H1 (cell line): ENCODE measurements at regions not wholly inside any gene's neighbourhood (a gene's known extent, or its start where the extent isn't known, plus 50 kb on each side); places are given as distances from the start of the nearest gene placed in this dataset.

Experiments
- CBX8 ChIP-seq: fragments of 300-800, 300-1000 bp; sonication (generic); IDR thresholded peaks from 2 replicates; pipeline ENCODE4 v1.7.1; 2016; ENCODE audit warnings: low read depth, low read length, borderline replicate concordance
- CHD1 ChIP-seq: IDR thresholded peaks from 2 replicates; pipeline ENCODE4 v1.6.1; 2012; ENCODE audit warnings: low read depth, low read length, improper control_type of control experiment
- POU5F1 ChIP-seq: IDR thresholded peaks from 2 replicates; pipeline ENCODE4 v1.6.1; 2011; ENCODE audit warnings: low read depth, mild to moderate bottlenecking, low read length, moderate library complexity
- RBBP5 ChIP-seq: IDR thresholded peaks from 2 replicates; pipeline ENCODE4 v1.7.1; 2012; ENCODE audit warnings: low read depth, mild to moderate bottlenecking, inconsistent platforms, low read length, moderate library complexity, borderline replicate concordance
- SP2 ChIP-seq: IDR thresholded peaks from 2 replicates; pipeline ENCODE4 v1.6.1; 2012; ENCODE audit warnings: mild to moderate bottlenecking, low read length, inconsistent platforms
- USF2 ChIP-seq: IDR thresholded peaks from 2 replicates; pipeline ENCODE4 v1.6.1; 2011; ENCODE audit warnings: low read length, improper control_type of control experiment
- TF ChIP-seq, protein P1 (sequence below): fragments of 300-600 bp; sonication (generic); IDR thresholded peaks from 2 replicates; pipeline ENCODE4 v1.7.1; 2012; ENCODE audit warnings: low read length, moderate library complexity, mild to moderate bottlenecking, inconsistent platforms; ENCODE audit not compliant: insufficient replicate concordance

DNA sequence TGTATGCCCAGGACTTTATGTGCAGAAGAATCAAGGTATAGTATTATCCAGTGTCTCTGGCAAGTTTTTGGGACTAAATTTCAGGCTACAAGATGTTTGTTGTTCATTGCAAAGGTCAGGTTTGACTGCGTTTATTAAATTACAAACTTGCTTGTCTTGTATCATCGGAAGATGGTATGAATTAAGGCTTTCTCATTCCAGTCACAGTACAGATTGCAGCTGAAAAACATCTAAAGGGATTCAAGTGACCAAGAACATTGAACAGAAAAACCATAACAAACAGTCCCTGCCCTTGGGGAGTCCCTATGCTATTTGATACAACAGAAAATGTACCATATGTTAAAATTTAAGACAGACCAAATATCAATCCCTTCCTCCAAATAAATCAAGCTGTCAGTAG, 244.7 kb upstream of the TNC start (continued):
- TF ChIP-seq, protein P1, sequence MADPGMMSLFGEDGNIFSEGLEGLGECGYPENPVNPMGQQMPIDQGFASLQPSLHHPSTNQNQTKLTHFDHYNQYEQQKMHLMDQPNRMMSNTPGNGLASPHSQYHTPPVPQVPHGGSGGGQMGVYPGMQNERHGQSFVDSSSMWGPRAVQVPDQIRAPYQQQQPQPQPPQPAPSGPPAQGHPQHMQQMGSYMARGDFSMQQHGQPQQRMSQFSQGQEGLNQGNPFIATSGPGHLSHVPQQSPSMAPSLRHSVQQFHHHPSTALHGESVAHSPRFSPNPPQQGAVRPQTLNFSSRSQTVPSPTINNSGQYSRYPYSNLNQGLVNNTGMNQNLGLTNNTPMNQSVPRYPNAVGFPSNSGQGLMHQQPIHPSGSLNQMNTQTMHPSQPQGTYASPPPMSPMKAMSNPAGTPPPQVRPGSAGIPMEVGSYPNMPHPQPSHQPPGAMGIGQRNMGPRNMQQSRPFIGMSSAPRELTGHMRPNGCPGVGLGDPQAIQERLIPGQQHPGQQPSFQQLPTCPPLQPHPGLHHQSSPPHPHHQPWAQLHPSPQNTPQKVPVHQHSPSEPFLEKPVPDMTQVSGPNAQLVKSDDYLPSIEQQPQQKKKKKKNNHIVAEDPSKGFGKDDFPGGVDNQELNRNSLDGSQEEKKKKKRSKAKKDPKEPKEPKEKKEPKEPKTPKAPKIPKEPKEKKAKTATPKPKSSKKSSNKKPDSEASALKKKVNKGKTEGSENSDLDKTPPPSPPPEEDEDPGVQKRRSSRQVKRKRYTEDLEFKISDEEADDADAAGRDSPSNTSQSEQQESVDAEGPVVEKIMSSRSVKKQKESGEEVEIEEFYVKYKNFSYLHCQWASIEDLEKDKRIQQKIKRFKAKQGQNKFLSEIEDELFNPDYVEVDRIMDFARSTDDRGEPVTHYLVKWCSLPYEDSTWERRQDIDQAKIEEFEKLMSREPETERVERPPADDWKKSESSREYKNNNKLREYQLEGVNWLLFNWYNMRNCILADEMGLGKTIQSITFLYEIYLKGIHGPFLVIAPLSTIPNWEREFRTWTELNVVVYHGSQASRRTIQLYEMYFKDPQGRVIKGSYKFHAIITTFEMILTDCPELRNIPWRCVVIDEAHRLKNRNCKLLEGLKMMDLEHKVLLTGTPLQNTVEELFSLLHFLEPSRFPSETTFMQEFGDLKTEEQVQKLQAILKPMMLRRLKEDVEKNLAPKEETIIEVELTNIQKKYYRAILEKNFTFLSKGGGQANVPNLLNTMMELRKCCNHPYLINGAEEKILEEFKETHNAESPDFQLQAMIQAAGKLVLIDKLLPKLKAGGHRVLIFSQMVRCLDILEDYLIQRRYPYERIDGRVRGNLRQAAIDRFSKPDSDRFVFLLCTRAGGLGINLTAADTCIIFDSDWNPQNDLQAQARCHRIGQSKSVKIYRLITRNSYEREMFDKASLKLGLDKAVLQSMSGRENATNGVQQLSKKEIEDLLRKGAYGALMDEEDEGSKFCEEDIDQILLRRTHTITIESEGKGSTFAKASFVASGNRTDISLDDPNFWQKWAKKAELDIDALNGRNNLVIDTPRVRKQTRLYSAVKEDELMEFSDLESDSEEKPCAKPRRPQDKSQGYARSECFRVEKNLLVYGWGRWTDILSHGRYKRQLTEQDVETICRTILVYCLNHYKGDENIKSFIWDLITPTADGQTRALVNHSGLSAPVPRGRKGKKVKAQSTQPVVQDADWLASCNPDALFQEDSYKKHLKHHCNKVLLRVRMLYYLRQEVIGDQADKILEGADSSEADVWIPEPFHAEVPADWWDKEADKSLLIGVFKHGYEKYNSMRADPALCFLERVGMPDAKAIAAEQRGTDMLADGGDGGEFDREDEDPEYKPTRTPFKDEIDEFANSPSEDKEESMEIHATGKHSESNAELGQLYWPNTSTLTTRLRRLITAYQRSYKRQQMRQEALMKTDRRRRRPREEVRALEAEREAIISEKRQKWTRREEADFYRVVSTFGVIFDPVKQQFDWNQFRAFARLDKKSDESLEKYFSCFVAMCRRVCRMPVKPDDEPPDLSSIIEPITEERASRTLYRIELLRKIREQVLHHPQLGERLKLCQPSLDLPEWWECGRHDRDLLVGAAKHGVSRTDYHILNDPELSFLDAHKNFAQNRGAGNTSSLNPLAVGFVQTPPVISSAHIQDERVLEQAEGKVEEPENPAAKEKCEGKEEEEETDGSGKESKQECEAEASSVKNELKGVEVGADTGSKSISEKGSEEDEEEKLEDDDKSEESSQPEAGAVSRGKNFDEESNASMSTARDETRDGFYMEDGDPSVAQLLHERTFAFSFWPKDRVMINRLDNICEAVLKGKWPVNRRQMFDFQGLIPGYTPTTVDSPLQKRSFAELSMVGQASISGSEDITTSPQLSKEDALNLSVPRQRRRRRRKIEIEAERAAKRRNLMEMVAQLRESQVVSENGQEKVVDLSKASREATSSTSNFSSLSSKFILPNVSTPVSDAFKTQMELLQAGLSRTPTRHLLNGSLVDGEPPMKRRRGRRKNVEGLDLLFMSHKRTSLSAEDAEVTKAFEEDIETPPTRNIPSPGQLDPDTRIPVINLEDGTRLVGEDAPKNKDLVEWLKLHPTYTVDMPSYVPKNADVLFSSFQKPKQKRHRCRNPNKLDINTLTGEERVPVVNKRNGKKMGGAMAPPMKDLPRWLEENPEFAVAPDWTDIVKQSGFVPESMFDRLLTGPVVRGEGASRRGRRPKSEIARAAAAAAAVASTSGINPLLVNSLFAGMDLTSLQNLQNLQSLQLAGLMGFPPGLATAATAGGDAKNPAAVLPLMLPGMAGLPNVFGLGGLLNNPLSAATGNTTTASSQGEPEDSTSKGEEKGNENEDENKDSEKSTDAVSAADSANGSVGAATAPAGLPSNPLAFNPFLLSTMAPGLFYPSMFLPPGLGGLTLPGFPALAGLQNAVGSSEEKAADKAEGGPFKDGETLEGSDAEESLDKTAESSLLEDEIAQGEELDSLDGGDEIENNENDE = no peak
- TF ChIP-seq CHD1 (no peak), CBX8 (no peak), RBBP5 (no peak), POU5F1 (no peak), USF2 (no peak), SP2 (no peak)
